OCI-LY1 (cell line): ENCODE measurements at regions not wholly inside any gene's neighbourhood (a gene's known extent, or its start where the extent isn't known, plus 50 kb on each side); places are given as distances from the start of the nearest gene placed in this dataset.

Experiments used
- H2AFZ ChIP-seq: fragments of 200-600 bp; sonication (generic), shearing (Covaris generic); 2 replicates; pipeline ENCODE4 v1.6.0; 2014; ENCODE audit warnings: antibody characterized with exemption, mild to moderate bottlenecking, low read length
- H3F3A ChIP-seq: fragments of 200-600 bp; sonication (generic), shearing (Covaris generic); 2 replicates; pipeline ENCODE4 v1.6.0; 2014; ENCODE audit warnings: mild to moderate bottlenecking, antibody characterized with exemption, low read length, moderate library complexity; ENCODE audit not compliant: insufficient read depth
- H3K27ac ChIP-seq: fragments of 200-600 bp; sonication (generic); 2 replicates; pipeline ENCODE4 v1.5.1; 2014; ENCODE audit warnings: low read length, mixed run types, mild to moderate bottlenecking, low read depth; ENCODE audit not compliant: poor library complexity, severe bottlenecking
- H3K27me3 ChIP-seq: fragments of 200-600 bp; sonication (generic); 2 replicates; pipeline ENCODE4 v1.6.0; 2014; ENCODE audit warnings: antibody characterized with exemption, mild to moderate bottlenecking, low read length, moderate library complexity; ENCODE audit not compliant: insufficient read depth
- H3K36me3 ChIP-seq: fragments of 200-600 bp; sonication (generic); 2 replicates; pipeline ENCODE4 v1.6.1; 2014; ENCODE audit warnings: mild to moderate bottlenecking, antibody characterized with exemption, low read length, moderate library complexity, mixed read lengths; ENCODE audit not compliant: insufficient read depth
- H3K4me1 ChIP-seq: fragments of 200-600 bp; sonication (generic); 2 replicates; pipeline ENCODE4 v1.5.1; 2014; ENCODE audit warnings: mild to moderate bottlenecking, low read length, moderate library complexity; ENCODE audit not compliant: insufficient read depth, severe bottlenecking
- H3K4me2 ChIP-seq: fragments of 200-600 bp; sonication (generic), shearing (Covaris generic); 2 replicates; pipeline ENCODE4 v1.6.1; 2014; ENCODE audit warnings: low read length
- H3K4me3 ChIP-seq: fragments of 200-600 bp; sonication (generic); 2 replicates; pipeline ENCODE4 v1.5.1; 2014; ENCODE audit warnings: low read length, low read depth, mild to moderate bottlenecking, mixed read lengths; ENCODE audit not compliant: poor library complexity, severe bottlenecking
- H3K79me2 ChIP-seq: fragments of 200-600 bp; shearing (Covaris generic); 2 replicates; pipeline ENCODE4 v1.6.1; 2016; ENCODE audit warnings: mixed run types, low read length, mixed read lengths; ENCODE audit not compliant: insufficient read depth
- H3K9ac ChIP-seq: fragments of 200-600 bp; sonication (generic), shearing (Covaris generic); 2 replicates; pipeline ENCODE4 v1.6.1; 2014; ENCODE audit warnings: mild to moderate bottlenecking, low read length, mixed read lengths
- H3K9me2 ChIP-seq: fragments of 200-600 bp; sonication (generic), shearing (Covaris generic); 2 replicates; pipeline ENCODE4 v1.6.1; 2014; ENCODE audit warnings: low read depth, mild to moderate bottlenecking, low read length, mixed read lengths
- H3K9me3 ChIP-seq: fragments of 200-600 bp; shearing (Covaris generic); 2 replicates; pipeline ENCODE4 v1.6.1; 2014; ENCODE audit warnings: low read length, mixed read lengths
- H4K20me1 ChIP-seq: fragments of 200-600 bp; sonication (generic), shearing (Covaris generic); 2 replicates; pipeline ENCODE4 v1.6.0; 2016; ENCODE audit warnings: mild to moderate bottlenecking, low read length; ENCODE audit not compliant: insufficient read depth
- EZH2 ChIP-seq: fragments of 200-600 bp; sonication (generic), shearing (Covaris generic); IDR thresholded peaks from 2 replicates; pipeline ENCODE4 v1.8.0; 2017; ENCODE audit warnings: borderline replicate concordance, mixed run types, mild to moderate bottlenecking, antibody characterized with exemption, low read length, moderate library complexity, mixed read lengths
- TF ChIP-seq, protein P1 (sequence below): fragments of 200-600 bp; sonication (generic), shearing (Covaris generic); IDR thresholded peaks from 2 replicates; pipeline ENCODE4 v1.5.1; 2017; ENCODE audit warnings: mild to moderate bottlenecking, antibody characterized with exemption, low read length, moderate library complexity, mixed read lengths

DNA sequence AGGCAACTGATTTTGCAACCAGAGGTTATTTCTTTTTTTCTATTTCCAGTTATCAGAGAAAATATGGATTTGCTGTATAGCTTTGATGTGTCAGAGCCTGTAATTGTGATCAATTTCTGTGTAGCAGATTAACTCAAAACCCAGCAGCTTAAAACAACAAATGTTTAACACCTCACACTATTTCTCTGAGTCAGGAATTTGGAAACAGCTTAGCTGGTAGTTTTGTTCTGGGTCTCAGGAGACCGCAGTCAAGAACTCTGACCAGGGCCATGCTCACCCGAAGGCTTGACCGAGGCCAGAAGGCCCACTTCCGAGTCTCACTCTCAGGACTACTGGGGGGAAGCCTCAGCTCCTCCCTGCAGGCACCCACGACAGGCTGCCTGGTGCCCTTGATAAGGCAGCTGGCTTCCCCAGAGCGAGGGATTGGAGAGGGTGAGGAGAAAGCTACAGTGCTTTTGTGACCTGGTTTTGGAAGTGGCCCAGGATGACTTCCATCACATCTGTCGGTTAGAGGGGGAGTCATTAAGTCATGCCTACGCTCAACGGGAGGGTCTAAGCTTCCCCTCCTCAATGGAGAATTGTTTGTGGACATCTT lies 105.7 kb upstream of the SHH start:
- Histone ChIP-seq H3K4me1 (no peaks in the 10 kb centered on the region), H3K4me2 (no peak overlapping the region)
- TF ChIP-seq, protein P1, sequence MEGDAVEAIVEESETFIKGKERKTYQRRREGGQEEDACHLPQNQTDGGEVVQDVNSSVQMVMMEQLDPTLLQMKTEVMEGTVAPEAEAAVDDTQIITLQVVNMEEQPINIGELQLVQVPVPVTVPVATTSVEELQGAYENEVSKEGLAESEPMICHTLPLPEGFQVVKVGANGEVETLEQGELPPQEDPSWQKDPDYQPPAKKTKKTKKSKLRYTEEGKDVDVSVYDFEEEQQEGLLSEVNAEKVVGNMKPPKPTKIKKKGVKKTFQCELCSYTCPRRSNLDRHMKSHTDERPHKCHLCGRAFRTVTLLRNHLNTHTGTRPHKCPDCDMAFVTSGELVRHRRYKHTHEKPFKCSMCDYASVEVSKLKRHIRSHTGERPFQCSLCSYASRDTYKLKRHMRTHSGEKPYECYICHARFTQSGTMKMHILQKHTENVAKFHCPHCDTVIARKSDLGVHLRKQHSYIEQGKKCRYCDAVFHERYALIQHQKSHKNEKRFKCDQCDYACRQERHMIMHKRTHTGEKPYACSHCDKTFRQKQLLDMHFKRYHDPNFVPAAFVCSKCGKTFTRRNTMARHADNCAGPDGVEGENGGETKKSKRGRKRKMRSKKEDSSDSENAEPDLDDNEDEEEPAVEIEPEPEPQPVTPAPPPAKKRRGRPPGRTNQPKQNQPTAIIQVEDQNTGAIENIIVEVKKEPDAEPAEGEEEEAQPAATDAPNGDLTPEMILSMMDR, result no peak
- TF ChIP-seq EZH2, result no peak

DNA sequence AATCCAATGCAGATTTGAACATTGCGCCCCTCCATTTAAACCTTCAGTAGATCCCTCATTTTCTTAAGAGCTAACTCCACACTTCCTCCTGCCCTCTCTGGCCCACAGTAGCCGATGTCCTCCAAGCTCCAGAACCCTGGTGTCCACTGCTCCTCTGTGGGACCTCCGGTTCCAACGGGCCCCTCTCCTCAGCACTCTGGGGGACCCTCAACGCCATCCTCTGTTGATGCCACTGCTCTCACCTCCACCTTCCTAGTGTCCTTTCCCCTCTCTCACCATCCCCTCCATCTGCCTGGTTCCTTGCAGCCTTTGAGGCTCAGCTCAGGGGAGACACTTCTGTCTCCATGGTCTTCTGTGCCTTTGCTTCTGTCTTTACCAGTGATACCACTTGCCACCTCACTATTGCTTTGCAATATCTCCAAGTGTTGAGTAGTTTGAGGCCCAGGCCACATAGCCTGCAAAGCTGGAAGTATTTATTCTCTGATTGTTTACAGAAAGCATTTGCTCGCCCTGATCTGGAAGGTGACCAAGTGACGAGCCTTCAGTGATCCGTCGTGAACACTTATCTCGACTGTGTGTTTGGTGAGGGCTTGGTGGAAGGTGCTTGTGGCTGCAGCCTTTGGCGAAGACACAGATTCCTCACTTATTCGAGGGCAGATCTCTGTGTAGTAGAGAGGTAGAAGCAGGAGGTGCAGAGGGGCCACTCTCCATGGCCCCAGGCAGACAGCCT lies 104.8 kb upstream of the SHH start:
- no peak overlapping the region for H3K4me2 ChIP-seq
- no peak for TF ChIP-seq EZH2
- TF ChIP-seq, protein P1, result no peak
- no peak overlapping the region for H2AFZ ChIP-seq
- no peaks in the 10 kb centered on the region; the same call in 1 of the 2 replicates for H3K27me3 ChIP-seq
- no peaks in the 10 kb centered on the region for H3K36me3 ChIP-seq
- no peaks in the 10 kb centered on the region for H4K20me1 ChIP-seq
- H3K4me3 ChIP-seq, result no peak overlapping the region
- no peaks in the 10 kb centered on the region for H3K9me2 ChIP-seq
- no peak overlapping the region for H3K9ac ChIP-seq
- H3K79me2 ChIP-seq, result no peaks in the 10 kb centered on the region
- no peaks in the 10 kb centered on the region for H3F3A ChIP-seq
- no peaks in the 10 kb centered on the region for H3K4me1 ChIP-seq
- H3K27ac ChIP-seq, result no peak overlapping the region
- H3K9me3 ChIP-seq, result no peaks in the 10 kb centered on the region

More for the DNA sequence above, 105.7 kb upstream of the SHH start:
- Histone ChIP-seq H2AFZ (no peak overlapping the region), H3K4me3 (no peak overlapping the region), H3K9me3 (no peaks in the 10 kb centered on the region), H3K9me2 (no peaks in the 10 kb centered on the region), H3K27me3 (no peaks in the 10 kb centered on the region; the same call in 1 of the 2 replicates), H3K79me2 (no peaks in the 10 kb centered on the region), H3K27ac (no peak overlapping the region), H4K20me1 (no peaks in the 10 kb centered on the region), H3K36me3 (no peaks in the 10 kb centered on the region), H3K9ac (no peak overlapping the region), H3F3A (no peaks in the 10 kb centered on the region)

DNA sequence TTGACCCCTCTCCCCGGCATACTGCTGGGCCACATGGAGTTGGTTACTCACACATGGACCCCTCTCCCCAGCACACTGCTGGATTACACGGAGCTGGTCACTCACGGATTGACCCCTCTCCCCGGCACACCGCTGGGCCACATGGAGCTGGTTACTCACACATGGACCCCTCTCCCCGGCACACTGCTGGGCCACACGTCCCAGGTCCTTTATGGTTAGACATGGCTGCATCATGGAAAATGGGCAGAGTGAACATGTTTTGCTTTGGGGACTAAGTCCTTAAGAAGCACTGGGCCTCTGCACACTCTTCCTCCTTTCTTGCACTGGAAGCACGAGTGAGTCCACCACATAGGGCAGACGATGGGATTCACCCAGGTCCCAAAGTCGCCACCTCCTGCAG lies 102.1 kb upstream of the SHH start:
- H3K27me3 ChIP-seq, result no peaks in the 10 kb centered on the region; the same call in 1 of the 2 replicates
- H4K20me1 ChIP-seq, result no peaks in the 10 kb centered on the region
- no peaks in the 10 kb centered on the region for H3K36me3 ChIP-seq
- no peak overlapping the region for H3K4me2 ChIP-seq
- TF ChIP-seq EZH2, result no peak
- TF ChIP-seq, protein P1, result no peak
- H3K9ac ChIP-seq, result no peak overlapping the region
- H3K4me1 ChIP-seq, result no peaks in the 10 kb centered on the region
- no peak overlapping the region for H3K27ac ChIP-seq
- H3F3A ChIP-seq, result no peaks in the 10 kb centered on the region
- H2AFZ ChIP-seq, result no peak overlapping the region
- H3K4me3 ChIP-seq, result no peak overlapping the region
- no peaks in the 10 kb centered on the region for H3K79me2 ChIP-seq
- H3K9me2 ChIP-seq, result no peaks in the 10 kb centered on the region
- H3K9me3 ChIP-seq, result no peaks in the 10 kb centered on the region
